COLO668 (cell line): ENCODE measurements at regions not wholly inside any gene's neighbourhood (a gene's known extent, or its start where the extent isn't known, plus 50 kb on each side); places are given as distances from the start of the nearest gene placed in this dataset.
"Not testable (repeated sequence)": the region's sequence is repeated elsewhere in the genome, so short reads cannot be mapped to it uniquely, and the experiment has no call there.

ENCODE experiments used
- DNase-seq: peaks from one replicate; lab custom pipeline; 2025; ENCODE audit not compliant: unreplicated experiment; lab: John Stamatoyannopoulos, UW

- DNase-seq = not testable (repeated sequence)
These were observed 54.7 kb downstream of the PROP1 start for GRCh38 chr5:177941386-177941785.

- peak; percentile 65 for DNase-seq
These were observed 56.5 kb downstream of the PROP1 start for GRCh38 chr5:177939246-177940171.

GRCh38 chr5:177938767-177939166 is 57.3 kb downstream of the PROP1 start:
- DNase-seq = peak; percentile 6

GRCh38 chr5:177934233-177934632 is 61.8 kb downstream of the PROP1 start:
- DNase-seq = not testable (repeated sequence)

GRCh38 chr5:177930269-177931022 is 65.6 kb downstream of the PROP1 start:
- DNase-seq = peak; percentile 66

- not testable (repeated sequence) for DNase-seq
These were observed 66.4 kb downstream of the PROP1 start for GRCh38 chr5:177929618-177930017.

GRCh38 chr5:177927500-177927899 is 68.5 kb downstream of the PROP1 start:
- not testable (repeated sequence) for DNase-seq

GRCh38 chr5:177924577-177924976 is 71.5 kb downstream of the PROP1 start:
- DNase-seq = not testable (repeated sequence)

GRCh38 chr5:177923837-177924236 is 72.2 kb downstream of the PROP1 start:
- DNase-seq = not testable (repeated sequence)

- not testable (repeated sequence) for DNase-seq
These were observed 72.9 kb downstream of the PROP1 start for GRCh38 chr5:177923189-177923588.

- DNase-seq = not testable (repeated sequence)
These were observed 86.8 kb downstream of the PROP1 start for GRCh38 chr5:177909261-177909660.

- DNase-seq = not testable (repeated sequence)
These were observed 93.2 kb downstream of the PROP1 start for GRCh38 chr5:177902806-177903205.

- DNase-seq = not testable (repeated sequence)
These were observed 96.0 kb downstream of the PROP1 start for GRCh38 chr5:177900066-177900465.

GRCh38 chr5:177894681-177895453 is 101.2 kb downstream of the PROP1 start:
- DNase-seq = not testable (repeated sequence)

- DNase-seq = not testable (repeated sequence)
These were observed 103.7 kb downstream of the PROP1 start for GRCh38 chr5:177892357-177892665.

- not testable (repeated sequence) for DNase-seq
These were observed 104.3 kb downstream of the PROP1 start for GRCh38 chr5:177891547-177892356.

GRCh38 chr5:177883295-177883694 is 100.6 kb upstream of the FAM153A start:
- DNase-seq = not testable (repeated sequence)

- DNase-seq = not testable (repeated sequence)
These were observed 93.2 kb upstream of the FAM153A start for GRCh38 chr5:177875900-177876238.

- DNase-seq = peak; percentile 10
These were observed 92.6 kb upstream of the FAM153A start for GRCh38 chr5:177875013-177875899.
